Ishikawa (cell line): ENCODE measurements at regions not wholly inside any gene's neighbourhood (a gene's known extent, or its start where the extent isn't known, plus 50 kb on each side); places are given as distances from the start of the nearest gene placed in this dataset.

Experiments used
- EP300 ChIP-seq: IDR thresholded peaks from 2 replicates; pipeline ENCODE4 v1.6.1; 2012; ENCODE audit warnings: borderline replicate concordance
- TF ChIP-seq, protein P1 (sequence below): IDR thresholded peaks from 2 replicates; pipeline ENCODE4 v1.6.1; 2012
- TF ChIP-seq, protein P2 (sequence below): IDR thresholded peaks from 2 replicates; pipeline ENCODE4 v1.6.1; 2012; ENCODE audit warnings: low read depth, mild to moderate bottlenecking

- no peak for TF ChIP-seq EP300
- TF ChIP-seq, protein P1, sequence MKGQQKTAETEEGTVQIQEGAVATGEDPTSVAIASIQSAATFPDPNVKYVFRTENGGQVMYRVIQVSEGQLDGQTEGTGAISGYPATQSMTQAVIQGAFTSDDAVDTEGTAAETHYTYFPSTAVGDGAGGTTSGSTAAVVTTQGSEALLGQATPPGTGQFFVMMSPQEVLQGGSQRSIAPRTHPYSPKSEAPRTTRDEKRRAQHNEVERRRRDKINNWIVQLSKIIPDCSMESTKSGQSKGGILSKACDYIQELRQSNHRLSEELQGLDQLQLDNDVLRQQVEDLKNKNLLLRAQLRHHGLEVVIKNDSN: no peak
- TF ChIP-seq, protein P2, sequence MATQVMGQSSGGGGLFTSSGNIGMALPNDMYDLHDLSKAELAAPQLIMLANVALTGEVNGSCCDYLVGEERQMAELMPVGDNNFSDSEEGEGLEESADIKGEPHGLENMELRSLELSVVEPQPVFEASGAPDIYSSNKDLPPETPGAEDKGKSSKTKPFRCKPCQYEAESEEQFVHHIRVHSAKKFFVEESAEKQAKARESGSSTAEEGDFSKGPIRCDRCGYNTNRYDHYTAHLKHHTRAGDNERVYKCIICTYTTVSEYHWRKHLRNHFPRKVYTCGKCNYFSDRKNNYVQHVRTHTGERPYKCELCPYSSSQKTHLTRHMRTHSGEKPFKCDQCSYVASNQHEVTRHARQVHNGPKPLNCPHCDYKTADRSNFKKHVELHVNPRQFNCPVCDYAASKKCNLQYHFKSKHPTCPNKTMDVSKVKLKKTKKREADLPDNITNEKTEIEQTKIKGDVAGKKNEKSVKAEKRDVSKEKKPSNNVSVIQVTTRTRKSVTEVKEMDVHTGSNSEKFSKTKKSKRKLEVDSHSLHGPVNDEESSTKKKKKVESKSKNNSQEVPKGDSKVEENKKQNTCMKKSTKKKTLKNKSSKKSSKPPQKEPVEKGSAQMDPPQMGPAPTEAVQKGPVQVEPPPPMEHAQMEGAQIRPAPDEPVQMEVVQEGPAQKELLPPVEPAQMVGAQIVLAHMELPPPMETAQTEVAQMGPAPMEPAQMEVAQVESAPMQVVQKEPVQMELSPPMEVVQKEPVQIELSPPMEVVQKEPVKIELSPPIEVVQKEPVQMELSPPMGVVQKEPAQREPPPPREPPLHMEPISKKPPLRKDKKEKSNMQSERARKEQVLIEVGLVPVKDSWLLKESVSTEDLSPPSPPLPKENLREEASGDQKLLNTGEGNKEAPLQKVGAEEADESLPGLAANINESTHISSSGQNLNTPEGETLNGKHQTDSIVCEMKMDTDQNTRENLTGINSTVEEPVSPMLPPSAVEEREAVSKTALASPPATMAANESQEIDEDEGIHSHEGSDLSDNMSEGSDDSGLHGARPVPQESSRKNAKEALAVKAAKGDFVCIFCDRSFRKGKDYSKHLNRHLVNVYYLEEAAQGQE: no peak
Observed at GRCh38 chr2:128603411-128603924, 284.8 kb upstream of the HS6ST1 start.
